ENCODE measurements at regions not wholly inside any gene's neighbourhood (a gene's known extent, or its start where the extent isn't known, plus 50 kb on each side); places are given as distances from the start of the nearest gene placed in this dataset.
"Not testable (repeated sequence)": the region's sequence is repeated elsewhere in the genome, so short reads cannot be mapped to it uniquely, and the experiment has no call there.

GRCh38 chr10:4280461-4281189, 495.6 kb upstream of the KLF6 start:
- no peak for DNase-seq

GRCh38 chr10:4279655-4280054, 494.6 kb upstream of the KLF6 start:
- no peak for DNase-seq

GRCh38 chr10:4278186-4278585, 493.2 kb upstream of the KLF6 start:
- DNase-seq: no peak

GRCh38 chr10:4276151-4276550, 491.1 kb upstream of the KLF6 start:
- no peak for DNase-seq

GRCh38 chr10:4274671-4275070, 489.7 kb upstream of the KLF6 start:
- DNase-seq: not testable (repeated sequence)

- no peak for DNase-seq
These were observed 486.2 kb upstream of the KLF6 start for GRCh38 chr10:4271193-4271592.

- DNase-seq: no peak
These were observed 485.1 kb upstream of the KLF6 start for GRCh38 chr10:4270116-4270515.

GRCh38 chr10:4268490-4268889, 483.5 kb upstream of the KLF6 start:
- DNase-seq: not testable (repeated sequence)

GRCh38 chr10:4267086-4267773, 482.2 kb upstream of the KLF6 start:
- no peak for DNase-seq

GRCh38 chr10:4266416-4267085, 481.5 kb upstream of the KLF6 start:
- DNase-seq: no peak

- DNase-seq: no peak
These were observed 481.0 kb upstream of the KLF6 start for GRCh38 chr10:4265964-4266363.

- DNase-seq: no peak
These were observed 479.3 kb upstream of the KLF6 start for GRCh38 chr10:4264209-4264865.

GRCh38 chr10:4263601-4263921, 478.6 kb upstream of the KLF6 start:
- DNase-seq: no peak

- DNase-seq: no peak
These were observed 478.0 kb upstream of the KLF6 start for GRCh38 chr10:4262870-4263600.

- no peak for DNase-seq
These were observed 477.4 kb upstream of the KLF6 start for GRCh38 chr10:4262449-4262848.

GRCh38 chr10:4260483-4261124, 475.6 kb upstream of the KLF6 start:
- no peak for DNase-seq

GRCh38 chr10:4257939-4258465, 473.0 kb upstream of the KLF6 start:
- DNase-seq: no peak

- no peak for DNase-seq
These were observed 472.0 kb upstream of the KLF6 start for GRCh38 chr10:4256971-4257370.

- DNase-seq: no peak
These were observed 470.7 kb upstream of the KLF6 start for GRCh38 chr10:4255751-4256150.

GRCh38 chr10:4254101-4254994, 469.3 kb upstream of the KLF6 start:
- DNase-seq: no peak

GRCh38 chr10:4252701-4253100, 467.7 kb upstream of the KLF6 start:
- no peak for DNase-seq

Measured in NCI-H187 (cell line).